NCI-H69 (cell line): ENCODE measurements at regions not wholly inside any gene's neighbourhood (a gene's known extent, or its start where the extent isn't known, plus 50 kb on each side); places are given as distances from the start of the nearest gene placed in this dataset.
"Not testable (repeated sequence)": the region's sequence is repeated elsewhere in the genome, so short reads cannot be mapped to it uniquely, and the experiment has no call there.

Experiments
- DNase-seq: peaks from one replicate; lab custom pipeline; 2025; lab: John Stamatoyannopoulos, UW

DNA sequence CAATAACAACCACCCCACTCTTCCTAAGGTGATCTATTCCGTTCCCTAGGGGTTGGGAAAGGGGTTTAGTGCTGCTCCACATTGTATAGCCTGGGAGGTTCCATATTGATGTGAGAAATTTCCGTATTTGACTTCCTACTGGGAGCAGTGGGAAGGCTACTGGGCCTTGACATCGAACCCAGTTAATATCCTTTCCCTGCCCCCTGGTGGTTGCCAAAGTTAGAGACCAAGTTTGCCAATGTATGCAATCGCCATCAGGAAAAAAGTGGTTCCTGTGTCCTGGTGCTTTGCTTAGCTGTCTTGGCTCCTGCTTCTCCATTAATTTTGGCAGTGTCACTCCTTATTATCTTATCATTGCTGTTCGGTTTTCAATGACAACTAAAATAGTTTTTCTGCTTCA, 914.9 kb downstream of the KCNJ2 start:
- DNase-seq = peak; percentile 71

DNA sequence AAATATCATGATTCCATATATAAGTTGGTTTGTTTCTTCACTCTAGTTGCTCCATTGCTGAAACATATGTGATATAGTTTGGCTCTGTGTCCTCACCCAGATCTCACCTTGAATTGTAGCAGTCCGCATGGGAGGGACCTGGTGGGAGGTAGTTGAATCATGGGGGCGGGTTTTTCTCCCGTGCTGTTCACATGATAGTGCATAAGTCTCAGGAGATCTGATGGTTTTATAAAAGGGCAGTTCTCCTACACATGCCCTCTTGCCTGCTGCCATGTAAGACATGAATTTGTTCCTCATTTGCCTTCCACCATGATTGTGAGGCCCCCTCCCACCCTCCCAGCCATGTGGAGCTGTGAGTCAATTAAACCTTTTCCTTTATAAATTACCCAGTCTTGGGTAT, 915.5 kb downstream of the KCNJ2 start:
- DNase-seq = no peak

GRCh38 chr17:71085238-71086033, 916.1 kb downstream of the KCNJ2 start:
- peak; percentile 47 for DNase-seq

DNA sequence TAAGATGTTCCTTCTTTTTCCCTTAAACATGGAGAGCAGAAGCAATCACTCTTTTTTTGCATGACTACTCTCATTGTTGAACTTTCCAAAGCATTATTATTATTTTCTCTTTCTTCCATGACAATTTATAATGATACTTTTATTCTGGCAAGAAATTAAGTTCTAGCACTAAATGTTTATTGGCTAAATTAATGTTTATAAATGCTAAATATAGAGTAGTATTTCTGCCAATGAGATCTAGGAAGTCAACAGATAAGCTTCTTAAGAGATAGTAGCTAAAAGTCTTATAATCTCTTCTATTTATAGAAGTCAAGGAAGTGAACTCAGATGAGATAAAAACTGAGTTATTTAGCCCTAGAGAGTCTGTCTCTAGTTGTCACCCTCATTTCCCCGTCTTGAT, 920.1 kb downstream of the KCNJ2 start:
- DNase-seq = no peak

GRCh38 chr17:71098071-71098470, 928.7 kb downstream of the KCNJ2 start:
- DNase-seq = no peak

DNA sequence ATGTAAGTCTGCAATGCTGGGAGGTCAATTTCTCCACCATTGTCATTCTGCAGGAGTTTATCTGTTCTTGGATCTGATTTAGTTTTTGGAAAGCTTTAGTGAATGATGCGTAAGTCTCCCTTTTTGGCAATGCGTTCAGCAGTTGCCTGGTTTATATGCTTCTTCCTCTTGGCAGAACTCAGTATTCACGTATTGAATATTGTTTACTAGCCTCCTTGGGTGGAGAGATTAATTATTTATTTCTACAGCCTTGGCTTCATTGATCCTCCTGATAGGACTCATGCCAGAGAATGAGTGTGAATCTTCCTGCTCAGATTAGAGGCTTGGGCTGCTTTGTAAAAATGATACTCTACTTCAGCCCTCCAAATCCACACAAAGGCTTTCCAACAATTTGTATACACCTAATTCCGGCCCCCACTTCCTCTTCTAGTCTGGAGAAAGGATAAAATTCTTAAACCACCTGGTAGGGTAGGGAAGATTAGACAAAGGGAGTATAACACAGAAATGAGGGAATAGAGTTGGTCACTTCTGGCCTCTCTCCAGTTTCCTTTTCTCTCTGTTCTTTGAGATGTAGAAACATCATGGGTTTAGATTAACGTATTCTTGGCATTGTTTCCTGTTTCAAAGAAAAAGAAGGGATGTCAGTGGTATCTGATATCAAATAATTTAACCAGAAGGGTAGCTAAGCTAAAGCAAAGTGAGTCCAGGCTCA, 929.8 kb downstream of the KCNJ2 start:
- peak; percentile 19 for DNase-seq

DNA sequence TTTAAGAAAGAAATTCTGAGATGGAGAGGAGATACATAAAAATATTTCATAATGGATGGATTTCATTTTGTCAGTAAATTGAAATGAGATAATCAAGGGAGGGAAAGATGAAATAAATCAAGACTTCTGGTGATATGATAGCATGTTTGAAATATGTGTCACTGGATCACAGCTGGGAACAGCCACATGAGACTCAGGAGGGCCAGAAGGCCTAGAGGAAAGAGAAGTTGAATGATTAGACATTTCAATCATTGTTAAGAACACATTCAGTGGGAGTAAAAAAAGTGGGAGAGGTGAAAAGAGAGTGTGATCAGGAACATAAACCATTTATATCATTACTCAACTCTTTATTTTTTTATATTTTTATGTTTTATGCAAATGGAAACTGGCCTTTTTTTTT, 933.4 kb downstream of the KCNJ2 start:
- DNase-seq = no peak

GRCh38 chr17:71104225-71104624, 934.9 kb downstream of the KCNJ2 start:
- DNase-seq = peak; percentile 32

- DNase-seq = not testable (repeated sequence)
These were observed 936.7 kb downstream of the KCNJ2 start for GRCh38 chr17:71106056-71106455.

DNA sequence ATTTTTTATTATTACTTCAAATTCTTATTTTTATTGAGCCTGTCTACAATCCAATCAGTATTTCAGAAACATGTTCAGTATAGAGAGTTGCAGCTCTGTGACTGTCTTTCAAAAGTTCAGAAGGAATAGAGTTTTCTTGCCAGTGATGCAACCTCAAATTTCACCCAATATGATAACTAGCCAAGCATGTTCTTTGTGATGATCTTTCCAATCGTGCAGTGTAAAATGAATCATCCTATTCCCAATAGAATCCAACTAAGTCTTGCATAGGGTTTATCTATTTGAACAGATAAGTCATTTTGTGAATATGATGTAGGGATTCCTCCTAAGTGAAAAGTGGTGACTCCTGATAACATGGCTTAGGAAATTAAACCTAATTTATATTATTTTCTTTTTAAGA, 937.8 kb downstream of the KCNJ2 start:
- DNase-seq = no peak

DNA sequence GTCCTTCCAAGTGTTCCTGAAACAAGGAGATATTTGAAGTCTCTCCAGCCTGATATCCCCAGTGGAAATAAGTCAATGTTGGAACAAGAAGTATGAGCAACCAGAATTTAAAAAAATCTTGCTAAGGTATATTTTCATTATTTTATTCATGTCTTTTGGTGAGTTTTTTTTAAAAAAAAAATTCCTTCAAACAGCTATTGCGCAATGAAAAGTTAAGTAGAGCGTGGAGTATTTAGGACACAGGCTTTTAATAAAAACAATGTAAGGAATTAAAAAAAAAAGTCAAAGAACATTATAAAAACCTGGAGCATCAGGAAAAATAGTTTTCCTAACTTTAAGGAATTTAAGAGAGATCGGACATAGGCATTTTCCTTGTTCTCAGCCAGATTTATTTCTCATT, 940.4 kb downstream of the KCNJ2 start:
- DNase-seq = no peak

GRCh38 chr17:71110326-71110725, 941.0 kb downstream of the KCNJ2 start:
- DNase-seq = no peak

DNA sequence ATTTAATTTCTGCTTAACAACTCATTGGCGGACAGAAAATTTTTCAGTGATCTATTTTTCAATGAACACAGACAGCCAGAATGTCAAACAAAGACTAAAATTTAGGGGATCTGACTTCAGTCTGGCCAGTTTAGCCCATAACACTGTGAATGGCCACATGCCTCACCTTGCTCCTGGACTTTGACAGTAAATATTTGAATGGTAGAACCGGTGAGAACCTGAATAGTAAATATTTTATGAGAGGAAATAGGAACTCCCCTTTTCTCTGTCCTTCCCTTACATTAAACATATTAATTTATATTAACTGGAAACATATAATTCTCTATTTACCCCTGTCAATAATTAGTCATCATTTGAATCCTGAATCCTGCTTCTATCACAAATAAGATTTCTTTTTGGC, 942.1 kb downstream of the KCNJ2 start:
- DNase-seq = no peak

- no peak for DNase-seq
These were observed 942.6 kb downstream of the KCNJ2 start for GRCh38 chr17:71111934-71112333.

- no peak for DNase-seq
These were observed 944.0 kb downstream of the KCNJ2 start for GRCh38 chr17:71113347-71113746.

DNA sequence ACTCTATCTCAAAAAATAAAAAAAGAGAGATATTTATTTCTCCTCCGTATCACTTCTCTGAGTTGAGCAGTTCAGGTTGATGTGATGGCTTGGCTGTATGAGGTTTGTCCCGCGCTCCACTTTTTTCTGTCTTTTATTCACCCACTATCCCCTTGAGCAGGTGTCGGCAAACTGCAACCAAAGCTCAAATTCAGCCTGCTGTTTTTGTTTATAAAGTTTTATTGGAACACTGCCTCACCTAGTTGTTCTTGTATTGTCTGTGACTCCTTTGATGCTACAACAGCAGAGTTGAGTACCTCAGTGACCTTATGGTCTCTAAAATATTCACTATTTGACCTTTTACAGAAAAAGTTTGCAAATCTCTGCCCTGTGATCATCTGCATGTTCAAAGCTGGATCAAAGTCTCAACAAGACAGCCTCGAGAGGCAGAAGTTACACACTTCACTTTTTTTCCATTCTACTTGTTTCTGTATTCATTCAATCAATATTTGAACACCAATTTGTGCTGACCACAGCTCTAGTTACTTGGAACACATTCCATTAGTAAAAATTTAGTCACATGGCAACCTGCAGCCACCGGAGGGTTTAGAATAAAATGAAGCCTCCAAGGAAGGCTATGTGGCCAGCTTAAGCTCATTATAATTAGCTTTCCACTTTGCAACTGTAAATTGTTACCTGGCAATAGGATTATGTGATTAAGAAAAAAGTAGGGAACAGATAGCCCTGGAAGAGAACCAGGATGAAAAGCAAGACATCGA, 945.8 kb downstream of the KCNJ2 start:
- no peak for DNase-seq

- no peak for DNase-seq
These were observed 946.3 kb downstream of the KCNJ2 start for GRCh38 chr17:71115669-71115972.

- no peak for DNase-seq
These were observed 948.1 kb downstream of the KCNJ2 start for GRCh38 chr17:71117466-71117865.

DNA sequence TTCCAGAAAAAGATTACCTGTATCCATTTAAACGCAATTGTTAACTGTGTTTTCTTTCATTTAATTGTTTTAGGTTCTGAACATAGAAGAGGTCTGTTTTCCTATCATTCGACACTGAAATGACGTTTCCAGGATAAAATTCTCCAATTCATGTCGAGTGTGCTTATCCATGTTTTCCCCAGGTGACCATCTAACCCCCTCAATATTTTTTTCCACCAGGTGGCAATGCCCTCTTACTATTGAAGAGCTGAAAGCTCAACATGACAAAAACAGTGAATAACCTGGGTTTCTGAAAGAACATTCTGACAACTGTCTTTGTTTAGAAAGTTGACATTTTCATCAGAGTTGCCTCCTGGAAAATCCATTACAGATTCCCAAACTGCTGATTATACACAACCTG, 948.7 kb downstream of the KCNJ2 start:
- peak; percentile 83 for DNase-seq

- no peak for DNase-seq
These were observed 958.1 kb downstream of the KCNJ2 start for GRCh38 chr17:71127416-71127815.

DNA sequence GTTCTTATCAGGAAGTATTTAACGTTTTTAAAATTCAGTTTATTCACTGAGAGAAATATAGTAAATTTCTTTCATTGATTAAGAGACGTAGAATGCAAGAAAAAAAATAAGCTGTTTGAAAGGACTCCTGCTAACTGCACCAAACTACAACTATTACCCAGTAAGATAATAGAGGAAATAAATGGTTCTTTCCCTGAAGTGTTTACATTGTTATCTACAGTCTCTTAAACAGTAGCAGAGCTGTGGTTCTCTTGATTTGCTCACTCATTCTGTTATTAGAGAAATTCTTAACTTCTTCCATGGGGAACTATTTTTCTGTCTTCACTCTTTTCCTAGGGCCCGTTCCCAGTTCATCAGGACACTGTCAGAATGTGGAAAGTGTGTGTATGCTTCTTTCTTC, 973.0 kb downstream of the KCNJ2 start:
- DNase-seq = no peak

GRCh38 chr17:71145486-71145885, 975.3 kb upstream of the SOX9 start:
- DNase-seq = no peak

DNA sequence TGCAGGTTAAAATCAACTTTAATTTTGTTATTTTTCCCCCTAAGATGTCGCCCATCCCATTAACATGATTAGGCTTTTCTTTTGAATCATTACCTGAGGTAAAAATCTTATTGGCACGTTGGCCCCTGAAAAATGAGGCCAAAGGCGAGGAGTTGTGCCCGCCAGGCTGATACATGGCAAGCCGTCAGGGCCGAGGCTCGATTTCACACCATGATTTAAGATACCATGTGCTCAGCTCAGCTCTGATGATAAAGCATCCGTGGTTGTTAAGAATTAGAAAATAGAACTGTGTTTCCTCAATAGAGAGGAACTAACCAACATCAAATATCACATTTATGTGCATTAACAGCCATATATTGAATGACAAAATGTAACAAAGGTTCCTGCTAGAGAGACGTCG, 972.9 kb upstream of the SOX9 start:
- DNase-seq = no peak
